Cardiac fibroblast (primary cell): ENCODE measurements at regions not wholly inside any gene's neighbourhood (a gene's known extent, or its start where the extent isn't known, plus 50 kb on each side); places are given as distances from the start of the nearest gene placed in this dataset.

ENCODE experiments used
- DNase-seq, 2 donors: peaks; one replicate each; pipeline versions ENCODE4 v3.0.0 to v3.0.0-alpha.2; 2010; ENCODE audit warnings: low read depth in 2 of 2
- H3K4me3 ChIP-seq, 2 donors: replicated peaks in 1 of 2; 1 replicate in 1 of 2; 2 replicates in 1 of 2; pipeline ENCODE4 v1.5.1; 2011; ENCODE audit warnings: low read depth in 2 of 2, low read length in 2 of 2, mild to moderate bottlenecking in 2 of 2, moderate library complexity in 1 of 2
- CTCF ChIP-seq: IDR thresholded peaks from one replicate; pipeline ENCODE4 v1.5.1; 2011; ENCODE audit warnings: low read depth, mild to moderate bottlenecking, low read length, inconsistent platforms

DNA sequence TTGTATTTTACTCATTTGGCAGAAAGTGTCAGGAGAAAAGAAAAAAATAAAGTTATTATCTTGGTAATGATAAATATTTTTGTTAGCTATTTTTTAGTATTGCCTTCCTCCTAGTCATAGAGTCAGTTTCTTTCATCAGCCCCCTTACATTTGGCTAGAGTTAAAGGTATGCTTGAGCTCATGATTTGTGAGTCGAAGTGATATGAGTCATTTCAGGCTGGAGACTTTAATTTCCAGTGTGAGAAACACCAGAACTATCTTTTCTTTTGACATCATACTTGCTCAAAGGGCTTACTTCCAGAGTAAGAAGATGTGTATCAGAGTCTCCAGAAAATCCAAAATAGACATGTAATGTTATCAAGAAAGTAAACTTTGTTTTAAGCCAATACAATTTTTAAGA is 746.7 kb upstream of the TYRP1 start:
- no peak for TF ChIP-seq CTCF
- H3K4me3 ChIP-seq = no peak overlapping the region
- DNase-seq = peak in 1 of 2 donors; percentile 9

- DNase-seq = peak in 1 of 2 donors; percentile 0
- TF ChIP-seq CTCF = no peak
- H3K4me3 ChIP-seq = no peak overlapping the region
Measured at GRCh38 chr9:11962327-11962726, 730.9 kb upstream of the TYRP1 start.

DNA sequence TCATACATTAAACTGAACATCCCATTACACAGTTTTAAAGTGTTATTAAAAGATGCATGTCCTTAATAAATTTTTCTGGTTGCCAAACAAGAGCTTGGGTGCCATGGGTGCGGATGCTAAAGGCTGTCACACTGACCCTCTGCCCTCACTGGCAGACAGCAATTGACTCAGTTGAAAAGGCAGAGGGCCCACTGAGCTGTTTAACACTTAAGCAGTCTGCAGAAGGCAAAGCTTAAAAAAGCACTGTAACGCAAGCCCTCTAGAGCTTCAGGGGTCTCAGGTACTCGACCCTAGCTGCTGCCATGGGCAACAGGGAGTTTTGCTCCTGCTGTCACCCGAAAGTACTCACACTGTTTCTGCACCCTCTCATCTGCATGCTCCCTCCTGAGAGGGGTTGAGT is 726.4 kb upstream of the TYRP1 start:
- no peak for TF ChIP-seq CTCF

GRCh38 chr9:11968631-11969030 is 724.6 kb upstream of the TYRP1 start:
- no peak for DNase-seq
- no peak overlapping the region for H3K4me3 ChIP-seq
- TF ChIP-seq CTCF = no peak

More for the DNA sequence above, 726.4 kb upstream of the TYRP1 start:
- no peak overlapping the region for H3K4me3 ChIP-seq
- no peak for DNase-seq

GRCh38 chr9:11973011-11973410 is 720.2 kb upstream of the TYRP1 start:
- DNase-seq = peak in 1 of 2 donors; percentile 0
- H3K4me3 ChIP-seq = no peak overlapping the region
- no peak for TF ChIP-seq CTCF

DNA sequence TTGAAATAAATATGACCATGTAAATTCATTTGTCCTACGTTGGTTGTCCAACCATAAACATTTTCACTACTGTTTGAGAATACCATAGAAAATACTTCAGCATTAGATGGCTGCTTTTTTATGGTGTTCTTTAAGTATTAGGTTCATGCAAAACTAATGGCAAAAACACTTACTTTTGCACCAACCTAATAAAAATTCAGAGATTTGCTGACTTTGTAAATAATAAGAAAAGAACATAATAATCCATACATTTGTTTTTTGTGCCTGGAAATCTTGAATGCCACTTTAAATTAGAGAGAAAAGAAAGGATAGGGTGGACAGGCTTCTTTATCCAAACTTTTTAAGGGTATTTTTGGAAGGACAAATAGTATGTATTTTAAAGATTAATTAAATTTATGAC is 719.7 kb upstream of the TYRP1 start:
- no peak overlapping the region for H3K4me3 ChIP-seq
- no peak for DNase-seq
- no peak for TF ChIP-seq CTCF

GRCh38 chr9:11992866-11993265 is 700.3 kb upstream of the TYRP1 start:
- no peak overlapping the region for H3K4me3 ChIP-seq
- no peak for DNase-seq
- TF ChIP-seq CTCF = no peak
